ENCODE measurements at regions not wholly inside any gene's neighbourhood (a gene's known extent, or its start where the extent isn't known, plus 50 kb on each side); places are given as distances from the start of the nearest gene placed in this dataset.

DNA sequence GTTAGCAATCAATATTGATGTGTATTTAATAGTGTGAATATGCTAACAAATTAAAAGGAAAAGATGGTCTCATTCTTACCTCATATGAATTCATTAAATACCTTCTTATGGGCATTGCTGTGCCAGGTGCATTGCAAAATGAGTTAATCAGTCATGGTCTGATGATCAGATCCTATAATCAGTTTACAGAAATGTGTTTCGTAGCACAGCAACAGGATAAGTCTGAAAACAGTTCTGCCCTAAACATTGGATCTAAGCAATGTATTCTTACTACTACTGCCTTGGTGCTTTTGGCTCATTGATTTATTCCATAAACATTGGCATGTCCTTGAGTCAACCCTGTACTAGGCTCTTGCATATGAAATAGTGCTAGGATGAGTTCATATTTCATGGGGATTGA, 417.0 kb upstream of the JAG1 start (continued):
- TF ChIP-seq RBBP5 (IDR thresholded peaks at IDR 0.05; ENCODE audit: borderline replicate concordance, low read depth, low read length) = no peak
- no peak for TF ChIP-seq SUZ12 (IDR thresholded peaks at IDR 0.05; ENCODE audit: low read length)
- TF ChIP-seq BCL11A (IDR thresholded peaks at IDR 0.05; ENCODE audit: low read depth in 2 of 2, low read length in 2 of 2) = no peak
- TF ChIP-seq ASH2L (IDR thresholded peaks at IDR 0.05; ENCODE audit: low read length) = no peak
- no peak for TF ChIP-seq RFX5 (IDR thresholded peaks at IDR 0.05; ENCODE audit: borderline replicate concordance, low read depth, low read length)
- no peak for TF ChIP-seq SIX5 (IDR thresholded peaks at IDR 0.05; ENCODE audit: low read depth, low read length)

Data from H1 (cell line).